ENCODE measurements at regions not wholly inside any gene's neighbourhood (a gene's known extent, or its start where the extent isn't known, plus 50 kb on each side); places are given as distances from the start of the nearest gene placed in this dataset.

DNA sequence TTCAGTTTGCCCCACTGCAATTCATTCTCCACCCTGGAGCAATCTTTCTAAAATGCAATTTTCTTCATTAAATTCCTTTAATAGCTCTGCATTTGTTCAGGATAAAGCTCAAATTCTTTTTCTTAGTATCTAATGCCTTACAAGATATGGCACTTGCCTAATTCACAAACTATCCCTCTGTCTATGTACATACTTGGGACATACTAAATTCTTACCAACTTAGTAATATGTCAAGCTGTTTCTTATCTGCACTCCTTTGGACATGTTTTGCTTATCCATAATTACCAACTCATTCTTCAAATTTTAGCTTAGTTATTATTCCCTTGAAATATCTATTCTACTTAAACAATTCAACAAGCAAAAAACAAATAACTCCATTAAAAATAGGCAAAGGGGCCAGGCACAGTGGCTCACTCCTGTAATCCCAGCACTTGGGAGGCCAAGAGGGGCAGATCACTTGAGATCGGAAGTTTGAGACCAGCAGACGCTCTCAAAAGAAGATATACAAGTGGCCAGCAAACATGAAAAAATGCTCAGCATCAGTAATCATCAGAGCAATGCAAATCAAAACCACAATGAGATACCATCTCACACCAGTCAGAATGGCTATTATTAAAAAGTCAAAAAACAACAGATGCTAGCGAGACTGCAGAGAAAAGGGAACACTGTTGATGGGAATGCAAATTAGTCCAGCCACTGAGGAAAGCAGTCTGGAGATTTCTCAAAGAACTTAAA lies 96.9 kb downstream of the FAM76B start:
- no peaks in the 10 kb centered on the region; the same call in 1 of the 2 replicates for H3K36me3 ChIP-seq (ENCODE audit: control insufficient read depth, insufficient read depth, low read length)
- H3K4me3 ChIP-seq (ENCODE audit: low read length): no peak overlapping the region
- WGBS (ENCODE audit: insufficient coverage, insufficient read length): no CpG with 5 or more reads among the region's 3 CpGs
- no peak overlapping the region for H3K27ac ChIP-seq (ENCODE audit: low read length)
- H3K27me3 ChIP-seq (ENCODE audit: control insufficient read depth, insufficient read depth, low read length): no peaks in the 10 kb centered on the region
- DNase-seq (ENCODE audit: low read depth, low spot score): no peak
- H3K9me3 ChIP-seq (ENCODE audit: control insufficient read depth, insufficient read depth, low read length): no peaks in the 10 kb centered on the region
- H3K4me1 ChIP-seq (ENCODE audit: control insufficient read depth, insufficient read depth, low read length): no peaks in the 10 kb centered on the region

DNA sequence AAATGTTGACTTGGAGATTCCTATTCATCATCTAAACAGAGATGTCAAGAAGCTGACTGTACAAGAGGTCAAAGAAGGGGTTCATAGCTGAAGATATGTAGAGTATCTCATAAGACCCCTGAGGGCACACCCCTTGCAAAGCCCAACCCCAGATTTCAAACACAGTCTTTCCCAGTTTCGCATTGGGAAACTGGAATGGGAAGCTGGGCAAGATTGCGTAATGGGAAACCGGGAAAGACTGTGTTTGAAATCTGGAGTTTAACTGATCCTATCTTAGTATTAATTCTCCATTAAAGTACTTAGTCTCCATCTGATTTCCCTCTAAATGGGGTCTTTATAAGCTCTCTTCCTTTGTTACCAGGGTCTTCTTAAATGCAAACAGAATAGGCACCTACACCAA lies 99.5 kb downstream of the FAM76B start:
- no peaks in the 10 kb centered on the region for H3K9me3 ChIP-seq (ENCODE audit: control insufficient read depth, insufficient read depth, low read length)
- H3K27ac ChIP-seq (ENCODE audit: low read length): no peak overlapping the region
- no CpG with 5 or more reads among the region's 3 CpGs for WGBS (ENCODE audit: insufficient coverage, insufficient read length)
- no peaks in the 10 kb centered on the region for H3K27me3 ChIP-seq (ENCODE audit: control insufficient read depth, insufficient read depth, low read length)
- H3K4me1 ChIP-seq (ENCODE audit: control insufficient read depth, insufficient read depth, low read length): no peaks in the 10 kb centered on the region
- H3K36me3 ChIP-seq (ENCODE audit: control insufficient read depth, insufficient read depth, low read length): no peaks in the 10 kb centered on the region; the same call in 1 of the 2 replicates
- no peak overlapping the region for H3K4me3 ChIP-seq (ENCODE audit: low read length)
- DNase-seq (ENCODE audit: low read depth, low spot score): no peak

DNA sequence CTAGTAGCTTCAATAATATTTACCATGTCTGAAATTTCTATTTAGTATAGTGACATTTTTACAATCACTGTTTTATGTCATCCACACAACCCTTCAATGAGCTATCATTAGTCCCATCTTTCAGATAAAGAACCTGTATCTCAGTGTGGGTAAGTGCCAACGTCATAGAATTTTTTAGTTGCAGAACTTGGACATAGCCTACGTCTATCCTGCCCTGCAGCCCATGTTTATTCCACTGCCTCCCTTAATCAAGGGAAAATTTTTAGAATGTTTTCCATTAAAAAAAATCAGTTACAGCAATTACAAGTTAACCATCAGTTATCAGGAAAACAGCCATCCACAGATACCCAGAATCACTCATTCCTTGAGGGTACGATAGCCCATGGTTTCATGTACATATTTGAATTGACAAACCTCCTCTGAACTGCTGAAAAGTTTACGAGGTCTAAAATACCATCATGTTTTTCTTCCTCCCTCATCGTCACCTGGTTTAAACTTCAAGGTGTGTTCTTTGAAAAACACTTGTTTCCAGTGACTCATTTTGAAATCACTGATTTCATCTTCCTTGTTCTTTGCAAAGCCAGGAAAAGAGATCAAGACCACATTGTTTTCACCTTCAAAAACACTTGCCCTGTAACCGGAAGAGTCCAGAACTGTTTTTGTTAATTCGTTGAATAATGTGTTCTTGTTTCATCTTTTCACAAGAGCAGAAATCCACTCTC lies 100.9 kb downstream of the FAM76B start:
- no peaks in the 10 kb centered on the region for H3K9me3 ChIP-seq (ENCODE audit: control insufficient read depth, insufficient read depth, low read length)
- no peaks in the 10 kb centered on the region for H3K36me3 ChIP-seq (ENCODE audit: control insufficient read depth, insufficient read depth, low read length)
- WGBS (ENCODE audit: insufficient coverage, insufficient read length): no CpG with 5 or more reads among the region's 7 CpGs
- no peak overlapping the region for H3K4me3 ChIP-seq (ENCODE audit: low read length)
- no peaks in the 10 kb centered on the region; the same call in 1 of the 2 replicates for H3K4me1 ChIP-seq (ENCODE audit: control insufficient read depth, insufficient read depth, low read length)
- no peaks in the 10 kb centered on the region for H3K27me3 ChIP-seq (ENCODE audit: control insufficient read depth, insufficient read depth, low read length)
- DNase-seq (ENCODE audit: low read depth, low spot score): no peak
- H3K27ac ChIP-seq (ENCODE audit: low read length): no peak overlapping the region

GRCh38 chr11:95688015-95688414 lies 101.6 kb downstream of the FAM76B start:
- Histone ChIP-seq H3K27ac (ENCODE audit: low read length) (no peak overlapping the region), H3K9me3 (ENCODE audit: control insufficient read depth, insufficient read depth, low read length) (no peaks in the 10 kb centered on the region), H3K4me3 (ENCODE audit: low read length) (no peak overlapping the region), H3K36me3 (ENCODE audit: control insufficient read depth, insufficient read depth, low read length) (no peaks in the 10 kb centered on the region), H3K27me3 (ENCODE audit: control insufficient read depth, insufficient read depth, low read length) (no peaks in the 10 kb centered on the region), H3K4me1 (ENCODE audit: control insufficient read depth, insufficient read depth, low read length) (no peaks in the 10 kb centered on the region; the same call in 1 of the 2 replicates)
- no peak for DNase-seq (ENCODE audit: low read depth, low spot score)
- WGBS (ENCODE audit: insufficient coverage, insufficient read length): no CpG with 5 or more reads among the region's 2 CpGs

GRCh38 chr11:95686265-95686664 lies 103.3 kb downstream of the FAM76B start:
- H3K27me3 ChIP-seq (ENCODE audit: control insufficient read depth, insufficient read depth, low read length): no peaks in the 10 kb centered on the region
- H3K4me1 ChIP-seq (ENCODE audit: control insufficient read depth, insufficient read depth, low read length): no peaks in the 10 kb centered on the region; the same call in 1 of the 2 replicates
- no peak for DNase-seq (ENCODE audit: low read depth, low spot score)
- no peak overlapping the region for H3K4me3 ChIP-seq (ENCODE audit: low read length)
- WGBS (ENCODE audit: insufficient coverage, insufficient read length): no CpG with 5 or more reads among the region's 3 CpGs
- no peak overlapping the region for H3K27ac ChIP-seq (ENCODE audit: low read length)
- H3K36me3 ChIP-seq (ENCODE audit: control insufficient read depth, insufficient read depth, low read length): no peaks in the 10 kb centered on the region
- no peaks in the 10 kb centered on the region for H3K9me3 ChIP-seq (ENCODE audit: control insufficient read depth, insufficient read depth, low read length)

- Histone ChIP-seq H3K27me3 (ENCODE audit: control insufficient read depth, insufficient read depth, low read length) (no peaks in the 10 kb centered on the region), H3K4me3 (ENCODE audit: low read length) (no peak overlapping the region), H3K36me3 (ENCODE audit: control insufficient read depth, insufficient read depth, low read length) (no peaks in the 10 kb centered on the region), H3K9me3 (ENCODE audit: control insufficient read depth, insufficient read depth, low read length) (no peaks in the 10 kb centered on the region), H3K27ac (ENCODE audit: low read length) (no peak overlapping the region), H3K4me1 (ENCODE audit: control insufficient read depth, insufficient read depth, low read length) (no peaks in the 10 kb centered on the region; the same call in 1 of the 2 replicates)
- no peak for DNase-seq (ENCODE audit: low read depth, low spot score)
- WGBS (ENCODE audit: insufficient coverage, insufficient read length): no CpG with 5 or more reads among the region's 2 CpGs
Measured at GRCh38 chr11:95684701-95685100, 104.9 kb downstream of the FAM76B start.

- Histone ChIP-seq H3K4me1 (ENCODE audit: control insufficient read depth, insufficient read depth, low read length) (no peaks in the 10 kb centered on the region; the same call in 1 of the 2 replicates), H3K4me3 (ENCODE audit: low read length) (no peak overlapping the region), H3K27ac (ENCODE audit: low read length) (no peak overlapping the region), H3K27me3 (ENCODE audit: control insufficient read depth, insufficient read depth, low read length) (no peaks in the 10 kb centered on the region), H3K9me3 (ENCODE audit: control insufficient read depth, insufficient read depth, low read length) (no peaks in the 10 kb centered on the region), H3K36me3 (ENCODE audit: control insufficient read depth, insufficient read depth, low read length) (no peaks in the 10 kb centered on the region)
- no CpG with 5 or more reads among the region's 1 CpG for WGBS (ENCODE audit: insufficient coverage, insufficient read length)
- no peak for DNase-seq (ENCODE audit: low read depth, low spot score)
Measured at GRCh38 chr11:95684170-95684569, 105.4 kb downstream of the FAM76B start.

- H3K36me3 ChIP-seq (ENCODE audit: control insufficient read depth, insufficient read depth, low read length): no peaks in the 10 kb centered on the region
- WGBS (ENCODE audit: insufficient coverage, insufficient read length): no CpG with 5 or more reads among the region's 2 CpGs
- no peak overlapping the region for H3K27ac ChIP-seq (ENCODE audit: low read length)
- H3K27me3 ChIP-seq (ENCODE audit: control insufficient read depth, insufficient read depth, low read length): no peaks in the 10 kb centered on the region
- no peak for DNase-seq (ENCODE audit: low read depth, low spot score)
- no peak overlapping the region for H3K4me3 ChIP-seq (ENCODE audit: low read length)
- H3K4me1 ChIP-seq (ENCODE audit: control insufficient read depth, insufficient read depth, low read length): no peaks in the 10 kb centered on the region; the same call in 1 of the 2 replicates
- no peaks in the 10 kb centered on the region for H3K9me3 ChIP-seq (ENCODE audit: control insufficient read depth, insufficient read depth, low read length)
Measured at GRCh38 chr11:95682552-95682951, 107.0 kb downstream of the FAM76B start.

DNA sequence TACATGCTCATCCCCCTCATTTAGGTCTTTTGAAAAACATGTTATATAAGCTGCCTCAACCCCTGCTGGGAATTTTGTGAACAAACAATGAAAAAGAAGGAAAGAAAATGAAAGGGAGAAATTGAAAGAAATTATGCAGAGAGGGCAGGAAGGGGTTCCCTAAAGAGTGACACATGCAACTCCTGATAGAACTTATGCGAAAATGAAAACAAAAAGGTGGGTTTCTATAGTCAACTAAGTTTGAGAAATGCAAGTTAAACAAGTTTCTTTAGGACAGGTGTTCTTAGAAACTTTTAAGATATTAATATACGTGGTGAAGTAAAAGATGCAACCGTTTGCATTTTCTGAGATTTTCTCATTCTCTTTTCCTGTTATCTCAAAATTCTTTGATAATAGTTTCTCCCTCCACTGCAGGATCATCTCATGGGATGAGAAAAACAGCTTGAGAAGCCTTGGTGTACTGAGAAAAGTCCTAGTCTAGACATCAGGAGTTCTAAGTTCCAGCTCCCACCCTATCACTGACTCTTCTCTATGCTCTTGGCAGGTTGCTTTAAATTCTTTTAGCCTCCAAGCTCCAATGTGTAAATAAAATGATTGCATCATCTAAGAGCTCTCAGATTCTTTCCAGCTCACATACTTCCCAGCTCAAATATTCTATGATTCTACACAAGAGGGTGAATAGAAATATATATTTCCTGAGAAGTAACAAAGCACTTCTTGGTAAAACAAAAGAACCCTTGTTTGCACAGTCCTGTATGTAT lies 109.2 kb downstream of the FAM76B start:
- H3K4me1 ChIP-seq (ENCODE audit: control insufficient read depth, insufficient read depth, low read length): no peaks in the 10 kb centered on the region; the same call in 1 of the 2 replicates
- no peaks in the 10 kb centered on the region for H3K9me3 ChIP-seq (ENCODE audit: control insufficient read depth, insufficient read depth, low read length)
- H3K4me3 ChIP-seq (ENCODE audit: low read length): no peak overlapping the region
- no peaks in the 10 kb centered on the region for H3K27me3 ChIP-seq (ENCODE audit: control insufficient read depth, insufficient read depth, low read length)
- WGBS (ENCODE audit: insufficient coverage, insufficient read length): no CpG with 5 or more reads among the region's 3 CpGs
- no peaks in the 10 kb centered on the region for H3K36me3 ChIP-seq (ENCODE audit: control insufficient read depth, insufficient read depth, low read length)
- no peak for DNase-seq (ENCODE audit: low read depth, low spot score)
- no peak overlapping the region for H3K27ac ChIP-seq (ENCODE audit: low read length)

- WGBS (ENCODE audit: insufficient coverage, insufficient read length): no CpG with 5 or more reads among the region's 4 CpGs
- H3K27me3 ChIP-seq (ENCODE audit: control insufficient read depth, insufficient read depth, low read length): no peaks in the 10 kb centered on the region
- peaks cover 2% of the 10 kb centered on the region for H3K4me1 ChIP-seq (ENCODE audit: control insufficient read depth, insufficient read depth, low read length)
- no peaks in the 10 kb centered on the region for H3K9me3 ChIP-seq (ENCODE audit: control insufficient read depth, insufficient read depth, low read length)
- no peak overlapping the region for H3K4me3 ChIP-seq (ENCODE audit: low read length)
- no peak for DNase-seq (ENCODE audit: low read depth, low spot score)
- no peak overlapping the region for H3K27ac ChIP-seq (ENCODE audit: low read length)
- H3K36me3 ChIP-seq (ENCODE audit: control insufficient read depth, insufficient read depth, low read length): no peaks in the 10 kb centered on the region
Measured at GRCh38 chr11:95678988-95679387, 110.6 kb downstream of the FAM76B start.

All from iPS DF 6.9 (cell line).